Gastrocnemius medialis (tissue), 4 donors: ENCODE measurements at regions not wholly inside any gene's neighbourhood (a gene's known extent, or its start where the extent isn't known, plus 50 kb on each side); places are given as distances from the start of the nearest gene placed in this dataset.

Experiments used
- ATAC-seq, 2 donors: fragments of 150-250 bp; one replicate each; pipeline ENCODE4 v1.9.1; 2016
- DNase-seq, 2 donors: peaks; one replicate each; pipeline ENCODE4 v3.0.0-alpha.2; 2019
- H3K27ac ChIP-seq, 4 donors: fragments of 200-600 bp; sonication (generic); 1 replicate in 1 of 4; 2 replicates in 3 of 4; pipeline ENCODE4 v1.5.1; 2016 to 2018; ENCODE audit warnings: mild to moderate bottlenecking in 2 of 4, moderate library complexity in 1 of 4
- H3K27me3 ChIP-seq, 3 donors: fragments of 200-600 bp; sonication (generic) in 2 of 3; 1 replicate in 1 of 3; 2 replicates in 2 of 3; pipeline versions ENCODE4 v1.5.1 to v1.6.0; 2016 to 2019; ENCODE audit warnings: mild to moderate bottlenecking in 1 of 3, moderate library complexity in 1 of 3
- H3K36me3 ChIP-seq, 2 donors: fragments of 200-600 bp; sonication (generic) in 1 of 2; one replicate each; pipeline ENCODE4 v1.5.1; 2017 to 2018
- H3K4me1 ChIP-seq, 2 donors: fragments of 200-600 bp; sonication (generic) in 1 of 2; one replicate each; pipeline ENCODE4 v1.5.1; 2016 to 2017; ENCODE audit warnings: mild to moderate bottlenecking in 2 of 2
- H3K4me3 ChIP-seq, 4 donors: fragments of 200-600 bp; sonication (generic) in 3 of 4; 1 replicate in 1 of 4; 2 replicates in 3 of 4; pipeline ENCODE4 v1.5.1; 2016 to 2019; ENCODE audit warnings: mild to moderate bottlenecking in 2 of 4
- H3K9me3 ChIP-seq, 3 donors: fragments of 200-600 bp; sonication (generic) in 2 of 3; 1 replicate in 1 of 3; 2 replicates in 2 of 3; pipeline ENCODE4 v1.5.1; 2016 to 2019
- CTCF ChIP-seq, 5 experiments: fragments of 450-650 bp in 3 of 5; fragments of 200-600 bp in 2 of 5; sonication (generic) in 2 of 5; IDR thresholded peaks in 4 of 5; conservative IDR thresholded peaks in 1 of 5; 1 replicate in 4 of 5; 2 replicates in 1 of 5; pipeline ENCODE4 v1.5.1; 2016 to 2019; ENCODE audit warnings: antibody characterized with exemption in 5 of 5, mild to moderate bottlenecking in 3 of 5, moderate library complexity in 3 of 5
- POLR2A ChIP-seq, 2 donors: fragments of 450-650 bp; IDR thresholded peaks; one replicate each; pipeline ENCODE4 v1.6.1; 2017; ENCODE audit warnings: antibody characterized with exemption in 2 of 2, mild to moderate bottlenecking in 2 of 2, moderate library complexity in 2 of 2
- in situ Hi-C, 4 donors: fragments of 200-750 bp; cut with MboI; loops; one replicate each; pipeline versions ENCODE4 v1.15.0 to v1.8.0; 2017; ENCODE audit warnings: low sequenced_read_pairs in 4 of 4
- intact Hi-C: fragments of 100-400 bp; cut with DNase I; formaldehyde crosslinking; loops from one replicate; pipeline ENCODE4 v1.15.1; 2023; ENCODE audit warnings: low total_unique reads

- no peak overlapping the region for H3K27ac ChIP-seq
- H3K4me3 ChIP-seq: no peak overlapping the region
- intact Hi-C loops (no loop called here), in situ Hi-C loops (no loop called here)
- no peaks in the 10 kb centered on the region for H3K9me3 ChIP-seq
- H3K36me3 ChIP-seq: no peaks in the 10 kb centered on the region
- DNase-seq (no peak), ATAC-seq (no peak)
- H3K4me1 ChIP-seq: no peaks in the 10 kb centered on the region
- no peaks in the 10 kb centered on the region for H3K27me3 ChIP-seq
- TF ChIP-seq POLR2A (IDR thresholded peaks at IDR 0.05): no peak
- no peak for TF ChIP-seq CTCF (IDR thresholded peaks at IDR 0.05 in 4 of 5, conservative IDR thresholded peaks at IDR 0.05 in 1 of 5)
Observed at GRCh38 chr1:165034136-165034809, 322.2 kb downstream of the LMX1A start.

- in situ Hi-C loops: no loop called here
- H3K4me1 ChIP-seq: no peaks in the 10 kb centered on the region
- intact Hi-C loops: no loop called here
- no peak for ATAC-seq
- TF ChIP-seq CTCF (IDR thresholded peaks at IDR 0.05 in 4 of 5, conservative IDR thresholded peaks at IDR 0.05 in 1 of 5): no peak
- no peak for TF ChIP-seq POLR2A (IDR thresholded peaks at IDR 0.05)
- H3K27ac ChIP-seq: no peak overlapping the region
- DNase-seq: no peak
- no peak overlapping the region for H3K4me3 ChIP-seq
- no peaks in the 10 kb centered on the region for H3K9me3 ChIP-seq
- H3K36me3 ChIP-seq: no peaks in the 10 kb centered on the region
- H3K27me3 ChIP-seq: no peaks in the 10 kb centered on the region
Observed at GRCh38 chr1:165031001-165031400, 325.5 kb downstream of the LMX1A start.

- H3K9me3 ChIP-seq: no peaks in the 10 kb centered on the region
- no peak overlapping the region for H3K27ac ChIP-seq
- no peak overlapping the region for H3K4me3 ChIP-seq
- in situ Hi-C loops (no loop called here), intact Hi-C loops (no loop called here)
- no peaks in the 10 kb centered on the region for H3K4me1 ChIP-seq
- no peaks in the 10 kb centered on the region for H3K36me3 ChIP-seq
- TF ChIP-seq CTCF (IDR thresholded peaks at IDR 0.05 in 4 of 5, conservative IDR thresholded peaks at IDR 0.05 in 1 of 5) (no peak), POLR2A (IDR thresholded peaks at IDR 0.05) (no peak)
- no peak for ATAC-seq
- no peak for DNase-seq
- H3K27me3 ChIP-seq: no peaks in the 10 kb centered on the region
Observed at GRCh38 chr1:165025805-165026204, 330.7 kb downstream of the LMX1A start.

GRCh38 chr1:165014753-165015152, 341.8 kb downstream of the LMX1A start:
- intact Hi-C loops (no loop called here), in situ Hi-C loops (no loop called here)
- H3K27me3 ChIP-seq: no peaks in the 10 kb centered on the region
- H3K36me3 ChIP-seq: no peaks in the 10 kb centered on the region
- no peak overlapping the region for H3K4me3 ChIP-seq
- no peak for DNase-seq
- H3K9me3 ChIP-seq: no peaks in the 10 kb centered on the region
- ATAC-seq: no peak
- H3K27ac ChIP-seq: no peak overlapping the region
- H3K4me1 ChIP-seq: no peaks in the 10 kb centered on the region
- no peak for TF ChIP-seq CTCF (IDR thresholded peaks at IDR 0.05 in 4 of 5, conservative IDR thresholded peaks at IDR 0.05 in 1 of 5)
- no peak for TF ChIP-seq POLR2A (IDR thresholded peaks at IDR 0.05)

GRCh38 chr1:165011991-165012531, 344.5 kb downstream of the LMX1A start:
- H3K4me1 ChIP-seq: no peaks in the 10 kb centered on the region
- intact Hi-C loops: no loop called here
- no peak overlapping the region for H3K27ac ChIP-seq
- H3K27me3 ChIP-seq: no peaks in the 10 kb centered on the region
- no peak for DNase-seq
- H3K36me3 ChIP-seq: no peaks in the 10 kb centered on the region
- no peaks in the 10 kb centered on the region for H3K9me3 ChIP-seq
- no peak for TF ChIP-seq POLR2A (IDR thresholded peaks at IDR 0.05)
- no peak for TF ChIP-seq CTCF (IDR thresholded peaks at IDR 0.05 in 4 of 5, conservative IDR thresholded peaks at IDR 0.05 in 1 of 5)
- in situ Hi-C loops: no loop called here
- ATAC-seq: no peak
- no peak overlapping the region for H3K4me3 ChIP-seq
